Activated CD4-positive, alpha-beta memory T cell treated with anti-CD3 and anti-CD28 coated beads for 36 hours (primary cell): ENCODE measurements at regions not wholly inside any gene's neighbourhood (a gene's known extent, or its start where the extent isn't known, plus 50 kb on each side); places are given as distances from the start of the nearest gene placed in this dataset.
"Not testable (repeated sequence)": the region's sequence is repeated elsewhere in the genome, so short reads cannot be mapped to it uniquely, and the experiment has no call there.

Source experiments
- CTCF ChIA-PET: fragments of 350-600 bp; sonication (Branson Sonifier 250); formaldehyde crosslinking; loops from one replicate; lab custom pipeline; 2021; ENCODE audit warnings: antibody characterized with exemption, inconsistent platforms; lab: Charles Lee
- POLR2A ChIA-PET: fragments of 350-600 bp; sonication (Branson Sonifier 250); formaldehyde crosslinking; loops from one replicate; lab custom pipeline; 2021; ENCODE audit warnings: antibody characterized with exemption; lab: Charles Lee
- DNase-seq: peaks from one replicate; pipeline ENCODE4 v3.0.0-alpha.2; 2020
- H3K27ac Mint-ChIP-seq: one replicate; pipeline ENCODE4 v1.8.0; 2021; ENCODE audit warnings: mixed read lengths
- H3K27me3 Mint-ChIP-seq: one replicate; pipeline ENCODE4 v1.8.0; 2021; ENCODE audit warnings: mixed read lengths
- H3K36me3 Mint-ChIP-seq: one replicate; pipeline ENCODE4 v1.8.0; 2021; ENCODE audit warnings: mixed read lengths
- H3K4me1 Mint-ChIP-seq: one replicate; pipeline ENCODE4 v1.8.0; 2021; ENCODE audit warnings: low read depth, mixed read lengths
- H3K4me3 Mint-ChIP-seq: one replicate; pipeline ENCODE4 v1.8.0; 2021; ENCODE audit warnings: mild to moderate bottlenecking, mixed read lengths
- H3K9me3 Mint-ChIP-seq: one replicate; pipeline ENCODE4 v1.8.0; 2021; ENCODE audit warnings: mixed read lengths
- intact Hi-C: fragments of 100-400 bp; cut with micrococcal nuclease; formaldehyde crosslinking; loops from one replicate; pipeline ENCODE4 v1.15.1; 2023

DNA sequence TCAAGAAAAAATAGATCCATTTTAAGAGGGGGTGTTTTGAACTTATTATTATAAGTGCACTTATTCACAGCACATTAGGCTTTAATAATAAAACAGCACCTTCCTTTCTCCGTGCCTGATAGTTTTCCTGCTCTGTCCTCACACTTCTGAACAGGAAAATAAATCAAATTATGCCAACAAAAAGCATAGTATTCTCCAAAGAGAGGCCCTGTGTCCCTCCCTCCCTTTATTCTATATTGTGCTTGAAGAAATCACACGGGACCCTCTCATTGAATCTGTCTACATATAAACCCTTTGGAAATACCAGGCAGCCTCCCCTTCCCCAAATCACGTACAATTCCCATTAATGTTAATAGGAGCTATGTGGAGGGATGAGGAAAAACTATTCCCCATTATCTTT is 462.9 kb upstream of the NRSN1 start:
- CTCF ChIA-PET, result no interaction called here

DNA sequence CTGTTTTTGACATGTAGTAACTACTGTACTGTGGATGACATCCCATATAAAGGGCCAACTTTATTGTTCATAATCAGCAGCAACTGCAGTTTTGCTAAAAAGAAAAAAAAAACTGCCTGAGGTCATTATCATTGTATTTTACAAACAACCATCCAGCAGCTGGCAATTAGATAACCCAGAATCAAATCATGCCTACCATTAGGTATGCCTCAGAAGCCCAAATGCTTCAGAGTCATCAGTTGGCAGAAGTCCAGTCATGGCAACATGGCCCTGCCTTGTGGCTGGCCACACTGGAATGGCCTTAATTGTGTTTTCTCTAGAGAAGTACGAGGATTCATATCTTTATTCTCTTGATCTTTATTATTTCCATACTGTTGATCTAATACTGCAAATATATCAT is 462.4 kb upstream of the NRSN1 start:
- CTCF ChIA-PET, result no interaction called here
- Mint-ChIP-seq H3K27ac (no peak overlapping the region), H3K4me1 (no peaks in the 10 kb centered on the region), H3K9me3 (peaks cover 23% of the 10 kb centered on the region), H3K36me3 (no peaks in the 10 kb centered on the region), H3K27me3 (no peaks in the 10 kb centered on the region), H3K4me3 (no peak overlapping the region)
- POLR2A ChIA-PET, result no interaction called here
- intact Hi-C loops, result no loop called here
- no peak for DNase-seq

More for the DNA sequence above, 462.9 kb upstream of the NRSN1 start:
- Mint-ChIP-seq H3K4me1 (no peaks in the 10 kb centered on the region), H3K36me3 (no peaks in the 10 kb centered on the region), H3K9me3 (peaks cover 19% of the 10 kb centered on the region), H3K27ac (no peak overlapping the region), H3K4me3 (no peak overlapping the region), H3K27me3 (no peaks in the 10 kb centered on the region)
- POLR2A ChIA-PET, result no interaction called here
- intact Hi-C loops, result no loop called here
- no peak for DNase-seq

DNA sequence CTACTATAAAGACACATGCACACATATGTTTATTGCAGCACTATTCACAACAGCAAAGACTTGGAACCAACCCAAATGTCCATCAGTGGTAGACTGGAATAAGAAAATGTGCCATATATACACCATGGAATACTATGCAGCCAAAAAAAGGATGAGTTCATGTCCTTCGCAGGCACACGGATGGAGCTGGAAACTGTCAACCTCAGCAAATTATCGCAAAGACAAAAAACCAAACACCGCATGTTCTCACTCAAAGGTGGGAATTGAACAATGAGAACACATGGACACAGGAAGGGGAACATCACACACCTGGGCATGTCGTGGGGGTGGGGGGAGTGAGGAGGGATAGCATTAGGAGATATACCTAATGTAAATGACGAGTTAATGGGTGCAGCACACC is 460.1 kb upstream of the NRSN1 start:
- H3K4me1 Mint-ChIP-seq, H3K36me3 Mint-ChIP-seq, CTCF ChIA-PET: not testable (repeated sequence)

DNA sequence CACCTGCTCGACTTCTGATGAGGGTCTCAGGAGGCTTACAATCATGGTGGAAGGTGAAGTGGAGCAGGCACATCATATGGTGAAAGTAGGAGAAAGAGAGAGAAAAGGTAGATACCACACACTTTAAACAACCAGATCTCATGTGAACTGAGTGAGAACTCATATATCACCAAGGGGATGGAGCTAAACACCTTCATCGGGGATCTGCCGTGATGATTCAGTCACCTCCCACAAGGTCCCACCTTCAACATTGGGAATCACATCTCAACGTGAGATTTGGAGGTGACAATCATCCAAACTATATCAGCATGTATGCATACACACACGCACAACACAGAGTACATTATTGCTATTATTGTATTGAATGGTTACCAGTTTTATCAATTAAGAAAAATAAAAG is 453.3 kb upstream of the NRSN1 start:
- ChIA-PET POLR2A (no interaction called here), CTCF (no interaction called here)
- no peaks in the 10 kb centered on the region for H3K4me1 Mint-ChIP-seq
- no peaks in the 10 kb centered on the region for H3K27me3 Mint-ChIP-seq
- intact Hi-C loops, result no loop called here
- H3K27ac Mint-ChIP-seq, result no peak overlapping the region
- H3K36me3 Mint-ChIP-seq, result no peaks in the 10 kb centered on the region
- H3K9me3 Mint-ChIP-seq, result peaks cover 46% of the 10 kb centered on the region
- DNase-seq, result no peak
- H3K4me3 Mint-ChIP-seq, result no peak overlapping the region

More for the DNA sequence above, 460.1 kb upstream of the NRSN1 start:
- H3K27me3 Mint-ChIP-seq, DNase-seq, H3K4me3 Mint-ChIP-seq, POLR2A ChIA-PET, H3K27ac Mint-ChIP-seq, intact Hi-C loops: not testable (repeated sequence)
- peaks cover 30% of the 10 kb centered on the region for H3K9me3 Mint-ChIP-seq

DNA sequence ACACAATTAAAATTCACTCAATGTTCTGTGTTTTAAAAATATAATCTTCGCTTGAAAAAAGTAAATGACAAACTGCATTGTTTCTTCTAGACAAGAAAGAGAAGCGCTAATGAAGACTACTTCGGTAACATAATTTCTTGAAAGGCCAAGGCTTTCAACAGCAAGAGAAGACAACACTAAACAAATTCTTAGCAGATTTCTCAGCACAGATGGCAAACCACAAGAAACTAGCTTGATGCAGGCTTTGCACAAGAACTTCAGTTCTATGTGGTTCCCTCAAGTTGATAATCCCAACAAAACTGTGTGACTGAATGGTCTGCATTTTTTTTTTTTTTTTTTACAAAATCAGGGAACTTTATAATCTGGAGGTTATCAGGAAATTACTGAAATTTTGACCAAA is 447.4 kb upstream of the NRSN1 start:
- Mint-ChIP-seq H3K4me3 (no peak overlapping the region), H3K27me3 (no peaks in the 10 kb centered on the region), H3K4me1 (no peaks in the 10 kb centered on the region), H3K9me3 (peaks cover 19% of the 10 kb centered on the region), H3K36me3 (no peaks in the 10 kb centered on the region), H3K27ac (no peak overlapping the region)
- ChIA-PET CTCF (no interaction called here), POLR2A (no interaction called here)
- intact Hi-C loops, result no loop called here
- DNase-seq, result no peak

DNA sequence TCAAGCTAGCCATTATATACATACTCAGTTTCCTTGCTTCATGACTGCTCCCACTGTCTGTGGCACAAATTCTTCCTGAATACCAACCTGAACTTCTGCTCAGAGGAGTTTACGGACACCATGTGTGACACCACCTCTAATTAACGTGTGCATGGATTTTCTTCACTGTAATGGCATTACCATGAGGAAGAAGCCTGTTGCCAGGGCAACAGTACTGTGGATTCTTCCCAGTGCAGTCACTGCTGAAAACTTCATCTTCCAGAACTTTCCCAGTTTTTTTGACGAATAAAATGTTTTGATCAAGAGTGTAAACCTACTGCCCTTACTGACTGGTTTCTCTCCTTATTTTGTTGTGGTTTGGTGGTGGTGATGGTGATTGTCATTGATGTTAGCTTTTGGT is 444.3 kb upstream of the NRSN1 start:
- H3K36me3 Mint-ChIP-seq, result no peaks in the 10 kb centered on the region
- no peak overlapping the region for H3K27ac Mint-ChIP-seq
- ChIA-PET POLR2A (no interaction called here), CTCF (no interaction called here)
- H3K9me3 Mint-ChIP-seq, result peaks cover 6% of the 10 kb centered on the region
- intact Hi-C loops, result no loop called here
- no peak overlapping the region for H3K4me3 Mint-ChIP-seq
- no peaks in the 10 kb centered on the region for H3K27me3 Mint-ChIP-seq
- no peak for DNase-seq
- H3K4me1 Mint-ChIP-seq, result no peaks in the 10 kb centered on the region

DNA sequence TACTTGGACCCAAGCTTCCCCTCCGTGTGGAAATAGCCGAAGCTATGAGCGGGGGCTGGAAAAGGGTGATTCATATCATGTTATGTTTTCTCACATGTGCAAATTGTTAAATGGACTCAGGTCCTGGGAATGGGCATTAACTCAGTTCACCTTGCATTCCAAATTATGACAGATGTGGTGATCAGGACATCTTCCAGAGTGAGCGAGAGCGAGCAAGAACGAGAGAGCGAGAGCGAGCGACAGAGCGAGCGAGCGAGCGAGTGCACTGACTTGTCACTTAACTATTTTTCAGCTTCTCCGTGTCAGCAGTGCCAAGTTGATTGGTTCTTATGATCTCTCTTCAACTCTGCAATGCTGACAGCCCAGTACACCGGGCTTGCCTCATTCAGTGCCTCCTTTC is 437.4 kb upstream of the NRSN1 start:
- ChIA-PET CTCF (no interaction called here), POLR2A (no interaction called here)
- Mint-ChIP-seq H3K36me3 (no peaks in the 10 kb centered on the region), H3K4me1 (no peaks in the 10 kb centered on the region), H3K4me3 (no peak overlapping the region), H3K27me3 (no peaks in the 10 kb centered on the region), H3K27ac (no peak overlapping the region), H3K9me3 (peaks cover 7% of the 10 kb centered on the region)
- intact Hi-C loops, result no loop called here
- DNase-seq, result no peak

DNA sequence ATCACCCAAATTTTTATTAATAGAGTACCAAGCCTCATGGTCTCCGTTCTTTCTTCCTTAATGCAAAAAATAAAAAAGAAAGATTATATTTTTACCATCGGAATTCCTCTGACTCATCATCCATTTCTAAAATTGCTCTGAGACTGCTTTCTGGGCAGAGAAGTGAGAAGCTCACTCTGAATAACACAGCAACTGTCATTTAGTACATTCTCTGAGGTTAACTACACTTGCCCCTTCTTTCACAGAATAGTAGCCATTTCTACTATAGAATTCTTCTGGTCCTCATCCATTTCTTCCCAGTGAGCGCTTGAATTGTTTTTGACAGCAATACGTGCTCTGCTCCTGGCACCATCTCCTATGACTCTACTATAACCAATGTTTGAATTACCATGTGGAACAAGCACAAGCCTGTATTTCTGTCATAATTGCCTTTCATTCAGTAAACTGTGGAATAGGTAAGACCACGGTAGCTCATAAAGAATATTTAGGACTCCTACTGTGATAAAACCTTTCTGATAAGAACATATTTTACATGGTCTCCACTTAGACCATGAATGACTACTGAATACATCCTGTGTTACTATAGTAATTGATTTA is 435.5 kb upstream of the NRSN1 start:
- DNase-seq, result no peak
- no peaks in the 10 kb centered on the region for H3K36me3 Mint-ChIP-seq
- H3K27me3 Mint-ChIP-seq, result no peaks in the 10 kb centered on the region
- H3K27ac Mint-ChIP-seq, result no peak overlapping the region
- CTCF ChIA-PET, result no interaction called here
- POLR2A ChIA-PET, result no interaction called here
- no peaks in the 10 kb centered on the region for H3K4me1 Mint-ChIP-seq
- no peak overlapping the region for H3K4me3 Mint-ChIP-seq
- peaks cover 4% of the 10 kb centered on the region for H3K9me3 Mint-ChIP-seq
- intact Hi-C loops, result no loop called here

DNA sequence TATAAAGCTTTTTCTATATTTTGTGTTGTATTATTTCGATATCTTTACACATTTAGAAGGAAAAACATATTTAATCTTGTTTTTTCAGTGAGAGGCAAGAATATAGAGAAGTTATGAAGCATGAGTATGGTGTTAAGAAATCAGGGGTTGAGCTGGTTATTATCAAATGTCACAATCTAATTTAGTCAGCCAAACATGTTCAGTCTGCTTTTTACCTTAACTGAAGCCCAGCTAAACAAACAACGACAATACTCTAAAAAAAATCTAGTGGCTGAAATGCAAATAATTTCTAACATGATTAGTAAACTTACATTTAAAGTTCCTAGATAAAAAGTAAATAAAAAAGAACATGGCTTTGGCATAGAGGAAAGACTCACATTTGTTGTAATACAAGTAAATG is 433.8 kb upstream of the NRSN1 start:
- peaks cover 4% of the 10 kb centered on the region for H3K9me3 Mint-ChIP-seq
- H3K4me3 Mint-ChIP-seq, result no peak overlapping the region
- CTCF ChIA-PET, result no interaction called here
- no peaks in the 10 kb centered on the region for H3K27me3 Mint-ChIP-seq
- H3K36me3 Mint-ChIP-seq, result no peaks in the 10 kb centered on the region
- intact Hi-C loops, result no loop called here
- H3K27ac Mint-ChIP-seq, result no peak overlapping the region
- POLR2A ChIA-PET, result no interaction called here
- no peak for DNase-seq
- H3K4me1 Mint-ChIP-seq, result no peaks in the 10 kb centered on the region

DNA sequence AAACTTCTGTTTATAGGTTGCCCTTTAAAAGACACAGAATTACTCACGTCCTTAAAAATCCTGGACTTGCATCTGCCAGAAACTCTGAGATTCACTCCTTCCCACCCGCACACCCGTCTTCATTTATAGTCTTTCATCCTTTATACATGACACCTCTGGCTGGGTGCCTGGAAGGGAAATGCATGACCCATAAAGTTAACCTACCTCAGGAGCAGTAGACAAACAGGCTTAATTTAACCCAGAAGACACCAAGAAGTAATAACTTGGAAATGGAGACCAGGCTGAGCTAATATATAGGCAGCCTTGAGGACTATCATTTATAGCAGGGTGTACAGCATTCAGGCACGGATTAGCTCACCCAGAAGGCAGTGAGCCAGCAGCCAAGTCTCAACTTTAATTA is 429.0 kb upstream of the NRSN1 start:
- Mint-ChIP-seq H3K9me3 (peaks cover 3% of the 10 kb centered on the region), H3K4me1 (no peaks in the 10 kb centered on the region), H3K27me3 (no peaks in the 10 kb centered on the region), H3K36me3 (no peaks in the 10 kb centered on the region), H3K27ac (no peak overlapping the region), H3K4me3 (no peak overlapping the region)
- intact Hi-C loops, result no loop called here
- ChIA-PET CTCF (no interaction called here), POLR2A (no interaction called here)
- no peak for DNase-seq

DNA sequence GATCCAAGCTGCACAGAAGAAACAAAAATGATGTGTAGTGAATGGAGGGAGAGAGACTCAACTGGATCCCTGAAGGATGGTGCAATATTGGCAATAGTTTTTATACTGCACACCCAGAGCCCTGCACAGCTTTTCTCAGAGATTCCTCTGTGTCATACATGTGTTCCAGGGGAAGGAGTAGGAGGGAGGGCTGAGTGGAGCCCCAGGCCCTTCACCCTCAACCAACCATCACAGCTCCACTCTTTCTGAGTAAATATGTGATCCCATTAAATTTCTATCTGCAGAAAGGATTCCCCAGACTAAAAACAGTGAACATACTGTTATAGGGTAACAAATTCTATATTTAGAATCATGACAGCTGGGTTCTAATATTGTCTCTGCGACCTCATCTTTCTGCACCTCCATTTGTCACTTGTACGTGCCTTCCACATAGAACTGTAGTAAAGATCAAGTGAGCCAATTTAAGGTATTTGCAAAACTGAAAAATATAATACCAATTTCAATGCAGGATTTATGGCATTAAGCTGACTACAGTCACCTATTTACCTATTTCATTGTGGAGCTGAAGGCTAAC is 421.4 kb upstream of the NRSN1 start:
- Mint-ChIP-seq H3K27me3 (no peaks in the 10 kb centered on the region), H3K9me3 (peaks cover 8% of the 10 kb centered on the region), H3K4me1 (no peaks in the 10 kb centered on the region), H3K27ac (no peak overlapping the region), H3K4me3 (no peak overlapping the region), H3K36me3 (no peaks in the 10 kb centered on the region)
- CTCF ChIA-PET, result no interaction called here
- POLR2A ChIA-PET, result no interaction called here
- intact Hi-C loops, result no loop called here
- DNase-seq, result no peak

DNA sequence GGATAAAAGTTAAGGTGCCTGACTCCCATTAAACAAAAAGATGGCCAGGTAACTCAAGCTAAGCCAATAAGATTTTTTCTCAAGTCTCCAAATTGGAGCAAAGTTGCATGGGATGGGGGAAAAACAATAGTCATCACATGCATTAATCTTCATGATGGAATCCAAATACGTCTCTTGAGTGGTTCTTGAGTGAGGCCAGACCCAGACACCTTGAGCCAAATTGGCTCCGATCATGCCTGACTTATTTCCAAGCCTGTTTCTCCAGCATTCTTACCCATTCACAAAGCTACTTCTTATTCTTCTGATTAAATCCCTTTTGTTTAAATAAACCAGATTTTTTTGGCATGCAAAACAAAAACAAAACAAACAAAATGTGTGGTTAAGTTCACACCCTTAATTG is 420.3 kb upstream of the NRSN1 start:
- CTCF ChIA-PET, result no interaction called here
- POLR2A ChIA-PET, result no interaction called here
- no peaks in the 10 kb centered on the region for H3K27me3 Mint-ChIP-seq
- H3K4me3 Mint-ChIP-seq, result no peak overlapping the region
- H3K4me1 Mint-ChIP-seq, result no peaks in the 10 kb centered on the region
- DNase-seq, result no peak
- H3K9me3 Mint-ChIP-seq, result peaks cover 5% of the 10 kb centered on the region
- no peaks in the 10 kb centered on the region for H3K36me3 Mint-ChIP-seq
- intact Hi-C loops, result no loop called here
- no peak overlapping the region for H3K27ac Mint-ChIP-seq

DNA sequence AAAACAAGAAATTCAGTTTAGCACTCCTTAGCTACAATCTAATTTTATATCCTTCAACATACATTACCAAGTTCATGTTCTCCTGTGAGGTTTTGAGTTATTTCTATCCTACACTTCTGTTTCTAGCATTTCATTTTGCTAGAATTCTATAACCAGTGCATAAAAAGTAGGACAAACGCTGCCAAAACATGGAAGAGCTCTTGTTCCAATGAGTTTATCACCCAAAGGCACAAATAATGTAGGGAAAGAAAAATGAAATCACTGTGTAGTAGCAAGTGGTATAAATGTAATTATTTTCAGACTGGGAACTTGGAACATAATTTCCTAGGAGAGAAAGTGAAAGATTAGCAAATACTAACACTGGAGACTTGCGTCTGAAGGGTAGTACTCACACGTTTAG is 413.3 kb upstream of the NRSN1 start:
- no peak overlapping the region for H3K27ac Mint-ChIP-seq
- intact Hi-C loops, result no loop called here
- no peaks in the 10 kb centered on the region for H3K27me3 Mint-ChIP-seq
- no peak overlapping the region for H3K4me3 Mint-ChIP-seq
- ChIA-PET POLR2A (no interaction called here), CTCF (no interaction called here)
- H3K4me1 Mint-ChIP-seq, result no peaks in the 10 kb centered on the region
- peaks cover 4% of the 10 kb centered on the region for H3K9me3 Mint-ChIP-seq
- no peaks in the 10 kb centered on the region for H3K36me3 Mint-ChIP-seq
- no peak for DNase-seq
